PC-9 (cell line): ENCODE measurements at regions not wholly inside any gene's neighbourhood (a gene's known extent, or its start where the extent isn't known, plus 50 kb on each side); places are given as distances from the start of the nearest gene placed in this dataset.

ENCODE experiments used
- CTCF ChIP-seq: fragments of 200-600 bp; sonication (generic); conservative IDR thresholded peaks from 2 replicates; pipeline ENCODE4 v1.6.1; 2017; ENCODE audit warnings: mixed run types, antibody characterized with exemption, mild to moderate bottlenecking, moderate library complexity
- EZH2 ChIP-seq: fragments of 200-600 bp; sonication (generic); IDR thresholded peaks from 2 replicates; pipeline ENCODE4 v1.8.0; 2017; ENCODE audit warnings: antibody characterized with exemption, low read depth

DNA sequence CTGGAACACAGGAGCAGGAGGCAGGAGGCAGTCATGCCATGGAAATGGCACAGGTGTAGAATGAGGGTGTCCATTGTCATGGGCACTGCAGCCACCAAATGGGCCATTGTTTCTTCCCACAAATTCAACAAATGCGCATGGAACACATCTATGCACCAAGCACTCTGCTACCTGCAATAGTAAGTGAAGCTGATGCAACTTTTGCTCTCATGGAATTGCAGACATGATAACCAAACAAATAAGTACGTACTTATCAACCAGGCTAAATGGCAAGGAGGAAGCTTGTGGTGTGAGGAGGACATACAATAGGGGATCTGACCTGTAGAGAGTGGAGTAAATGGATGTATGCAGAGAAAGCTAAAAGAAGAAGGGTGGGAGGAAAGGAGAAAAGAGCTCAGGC is 116.8 kb downstream of the TRIM36 start:
- TF ChIP-seq CTCF = no peak
- no peak for TF ChIP-seq EZH2
